DND-41 (cell line): ENCODE measurements at regions not wholly inside any gene's neighbourhood (a gene's known extent, or its start where the extent isn't known, plus 50 kb on each side); places are given as distances from the start of the nearest gene placed in this dataset.

Experiments
- ATAC-seq: fragments of 200-7000 bp; cut with Tn5 transposase; 3 replicates; pipeline ENCODE4 v1.9.1; 2021; ENCODE audit warnings: low read depth; ENCODE audit not compliant: insufficient read depth
- DNase-seq: peaks from one replicate; pipeline ENCODE4 v3.0.0-alpha.2; 2020
- H2AFZ ChIP-seq: 2 replicates; pipeline ENCODE4 v1.6.0; 2012; ENCODE audit warnings: low read depth, low read length
- H3K27ac ChIP-seq: 2 replicates; pipeline ENCODE4 v1.5.1; 2012; ENCODE audit warnings: low read length, inconsistent platforms
- H3K27me3 ChIP-seq: fragments of 200-600 bp; sonication (generic); 2 replicates; pipeline ENCODE4 v1.6.0; 2012; ENCODE audit warnings: low read length, mild to moderate bottlenecking, inconsistent platforms; ENCODE audit not compliant: insufficient read depth, poor library complexity
- H3K36me3 ChIP-seq: 2 replicates; pipeline ENCODE4 v1.5.1; 2012; ENCODE audit warnings: low read length, inconsistent platforms; ENCODE audit not compliant: insufficient read depth
- H3K4me1 ChIP-seq: 2 replicates; pipeline ENCODE4 v1.5.1; 2012; ENCODE audit warnings: mild to moderate bottlenecking, low read length; ENCODE audit not compliant: insufficient read depth
- H3K4me2 ChIP-seq: 2 replicates; pipeline ENCODE4 v1.6.0; 2012; ENCODE audit warnings: mild to moderate bottlenecking, moderate library complexity, low read length, inconsistent platforms; ENCODE audit not compliant: insufficient read depth
- H3K4me3 ChIP-seq, 2 experiments: fragments of 200-600 bp in 1 of 2; shearing (Covaris generic) in 1 of 2; 2 replicates each; pipeline ENCODE4 v1.5.1; 2012 to 2016; ENCODE audit warnings: inconsistent platforms in 2 of 2, low read length in 2 of 2, mild to moderate bottlenecking in 2 of 2, low read depth in 1 of 2, moderate library complexity in 1 of 2
- H3K79me2 ChIP-seq: 2 replicates; pipeline ENCODE4 v1.6.0; 2012; ENCODE audit warnings: low read length, inconsistent platforms; ENCODE audit not compliant: insufficient read depth
- H3K9ac ChIP-seq: 2 replicates; pipeline ENCODE4 v1.6.0; 2012; ENCODE audit warnings: low read depth, mild to moderate bottlenecking, inconsistent platforms, low read length, moderate library complexity
- H3K9me3 ChIP-seq: 2 replicates; pipeline ENCODE4 v1.5.1; 2012; ENCODE audit warnings: low read length, moderate library complexity, mild to moderate bottlenecking, inconsistent platforms; ENCODE audit not compliant: insufficient read depth, severe bottlenecking
- H4K20me1 ChIP-seq: 2 replicates; pipeline ENCODE4 v1.6.0; 2012; ENCODE audit warnings: low read length; ENCODE audit not compliant: insufficient read depth
- CTCF ChIP-seq: IDR thresholded peaks from 2 replicates; pipeline ENCODE4 v1.5.1; 2012; ENCODE audit warnings: borderline replicate concordance, low read length, moderate library complexity, mild to moderate bottlenecking; ENCODE audit not compliant: poor library complexity, severe bottlenecking; ENCODE audit errors: extremely low read depth
- EZH2 ChIP-seq: IDR thresholded peaks from 3 replicates; pipeline ENCODE4 v1.6.1; 2012; ENCODE audit warnings: borderline replicate concordance, low read depth, mild to moderate bottlenecking, moderate library complexity, low read length, inconsistent platforms; ENCODE audit not compliant: severe bottlenecking

DNA sequence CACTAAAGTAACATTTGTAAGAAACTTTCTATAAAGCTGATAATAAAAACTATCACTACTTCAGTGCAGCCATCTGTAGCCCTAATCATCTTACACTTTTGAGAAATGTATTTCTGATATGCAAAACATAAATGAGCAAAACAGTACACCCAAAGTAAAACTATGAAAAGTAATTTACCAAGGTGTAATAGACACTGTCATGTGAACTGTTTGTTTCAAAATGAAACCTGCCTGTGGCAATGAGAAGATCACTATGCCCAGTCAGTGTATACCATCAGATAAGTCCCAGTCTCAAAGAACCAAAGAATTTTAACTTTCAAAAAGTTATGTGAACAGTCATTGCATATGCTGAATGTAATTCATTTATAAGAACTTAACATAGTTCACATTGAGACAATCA lies 398.1 kb downstream of the CDC14C start:
- no peak overlapping the region for H3K4me2 ChIP-seq
- H3K27ac ChIP-seq: no peak overlapping the region
- no peaks in the 10 kb centered on the region for H3K4me1 ChIP-seq
- H3K9ac ChIP-seq: no peak overlapping the region
- DNase-seq (no peak), ATAC-seq (no peak)
- no peaks in the 10 kb centered on the region for H3K79me2 ChIP-seq
- H3K27me3 ChIP-seq: no peaks in the 10 kb centered on the region
- no peak overlapping the region for H2AFZ ChIP-seq
- TF ChIP-seq EZH2 (no peak), CTCF (no peak)
- H3K9me3 ChIP-seq: no peaks in the 10 kb centered on the region
- H3K36me3 ChIP-seq: no peaks in the 10 kb centered on the region
- H3K4me3 ChIP-seq: no peak overlapping the region
- no peaks in the 10 kb centered on the region for H4K20me1 ChIP-seq

- no peak overlapping the region for H3K9ac ChIP-seq
- H4K20me1 ChIP-seq: no peaks in the 10 kb centered on the region
- ATAC-seq (no peak), DNase-seq (no peak)
- no peaks in the 10 kb centered on the region for H3K27me3 ChIP-seq
- no peaks in the 10 kb centered on the region for H3K9me3 ChIP-seq
- no peak for TF ChIP-seq CTCF
- TF ChIP-seq EZH2: no peak
- H3K4me2 ChIP-seq: no peak overlapping the region
- H3K4me3 ChIP-seq: no peak overlapping the region
- no peaks in the 10 kb centered on the region for H3K4me1 ChIP-seq
- no peaks in the 10 kb centered on the region for H3K79me2 ChIP-seq
- no peaks in the 10 kb centered on the region for H3K36me3 ChIP-seq
- H3K27ac ChIP-seq: no peak overlapping the region
- no peak overlapping the region for H2AFZ ChIP-seq
Observed at GRCh38 chr7:49324040-49324439, 399.7 kb downstream of the CDC14C start.

GRCh38 chr7:49324707-49325106 lies 400.4 kb downstream of the CDC14C start:
- no peaks in the 10 kb centered on the region for H3K9me3 ChIP-seq
- DNase-seq: no peak
- no peaks in the 10 kb centered on the region for H3K27me3 ChIP-seq
- no peaks in the 10 kb centered on the region for H3K36me3 ChIP-seq
- H4K20me1 ChIP-seq: no peaks in the 10 kb centered on the region
- H3K27ac ChIP-seq: no peak overlapping the region
- ATAC-seq: no peak
- no peak overlapping the region for H3K9ac ChIP-seq
- no peaks in the 10 kb centered on the region for H3K4me1 ChIP-seq
- TF ChIP-seq EZH2 (no peak), CTCF (no peak)
- H2AFZ ChIP-seq: no peak overlapping the region
- no peak overlapping the region for H3K4me3 ChIP-seq
- H3K4me2 ChIP-seq: no peak overlapping the region
- H3K79me2 ChIP-seq: no peaks in the 10 kb centered on the region

GRCh38 chr7:49325571-49325970 lies 401.2 kb downstream of the CDC14C start:
- H3K9ac ChIP-seq: no peak overlapping the region
- H3K27me3 ChIP-seq: no peaks in the 10 kb centered on the region
- DNase-seq (no peak), ATAC-seq (no peak)
- H3K9me3 ChIP-seq: no peaks in the 10 kb centered on the region
- H3K4me3 ChIP-seq: no peak overlapping the region
- H3K36me3 ChIP-seq: no peaks in the 10 kb centered on the region
- H3K4me1 ChIP-seq: no peaks in the 10 kb centered on the region
- TF ChIP-seq CTCF (no peak), EZH2 (no peak)
- no peaks in the 10 kb centered on the region for H3K79me2 ChIP-seq
- H3K4me2 ChIP-seq: no peak overlapping the region
- H4K20me1 ChIP-seq: no peaks in the 10 kb centered on the region
- H2AFZ ChIP-seq: no peak overlapping the region
- no peak overlapping the region for H3K27ac ChIP-seq
